BJ (cell line): ENCODE measurements at regions not wholly inside any gene's neighbourhood (a gene's known extent, or its start where the extent isn't known, plus 50 kb on each side); places are given as distances from the start of the nearest gene placed in this dataset.

Experiments used
- CTCF ChIA-PET: fragments of 350-600 bp; formaldehyde crosslinking; extraction: SDS; loops from one replicate; lab custom pipeline; 2021; ENCODE audit warnings: antibody characterized with exemption, inconsistent platforms; lab: Yijun Ruan, JAX
- POLR2A ChIA-PET: fragments of 300-600 bp; sonication (Branson Sonifier 250); formaldehyde crosslinking; extraction: SDS; loops from one replicate; lab custom pipeline; 2021; ENCODE audit warnings: antibody characterized with exemption; lab: Charles Lee
- DNase-seq: peaks from one replicate; pipeline ENCODE4 v3.0.0-alpha.2; 2011; ENCODE audit warnings: low read depth
- H3K27me3 ChIP-seq: 2 replicates; pipeline ENCODE4 v1.6.0; 2011; ENCODE audit warnings: low read length; ENCODE audit not compliant: control insufficient read depth, insufficient read depth
- H3K36me3 ChIP-seq: 2 replicates; pipeline ENCODE4 v1.5.1; 2011; ENCODE audit warnings: low read length; ENCODE audit not compliant: control insufficient read depth, insufficient read depth
- H3K4me3 ChIP-seq: 2 replicates; pipeline ENCODE4 v1.5.1; 2011; ENCODE audit warnings: low read depth, mild to moderate bottlenecking, control low read depth, low read length
- CTCF ChIP-seq: IDR thresholded peaks from 2 replicates; pipeline ENCODE4 v1.5.1; 2011; ENCODE audit warnings: low read depth, mild to moderate bottlenecking, control low read depth, inconsistent platforms, low read length, moderate library complexity; ENCODE audit not compliant: insufficient read depth

DNA sequence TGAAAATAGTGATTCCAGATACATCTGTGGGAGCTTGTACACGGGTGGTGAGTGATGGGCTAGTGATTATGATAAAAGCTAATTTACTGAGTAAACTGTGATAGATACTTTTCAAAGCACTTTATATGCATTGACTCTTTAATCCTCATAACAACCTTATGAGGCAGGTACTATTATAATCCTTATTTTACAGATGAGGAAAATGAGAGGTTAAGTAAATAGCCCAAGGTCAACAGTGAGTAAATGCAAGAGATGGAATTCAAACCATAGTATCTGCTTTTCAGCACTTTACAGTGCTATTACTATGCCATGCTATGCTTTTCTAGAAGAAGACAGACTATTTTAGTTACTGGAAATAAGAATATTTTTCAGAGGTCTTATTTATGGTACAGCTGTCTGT, 320.9 kb upstream of the CITED2 start:
- no peaks in the 10 kb centered on the region for H3K27me3 ChIP-seq
- H3K36me3 ChIP-seq, result no peaks in the 10 kb centered on the region
- DNase-seq, result no peak
- POLR2A ChIA-PET, result no interaction called here
- no peak overlapping the region for H3K4me3 ChIP-seq
- CTCF ChIA-PET, result no interaction called here
- TF ChIP-seq CTCF, result no peak

DNA sequence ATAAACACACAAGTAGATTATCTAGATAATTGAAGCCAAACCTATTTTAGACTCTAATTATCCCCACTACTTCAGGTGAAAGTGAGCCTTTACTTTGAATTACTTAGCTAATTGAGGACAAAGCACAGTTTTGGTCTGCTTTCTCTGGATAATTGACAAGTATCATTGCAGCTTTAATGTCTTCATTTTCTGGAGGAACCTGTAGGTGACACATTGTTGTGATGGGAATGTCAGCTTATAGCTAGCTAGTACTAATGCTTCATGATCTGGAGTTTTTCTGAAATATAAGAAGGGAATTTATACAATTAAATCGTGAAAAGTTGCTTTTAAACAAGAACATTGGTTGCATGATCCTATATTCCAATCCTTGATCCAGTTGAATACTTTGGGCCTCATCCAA, 319.3 kb upstream of the CITED2 start:
- no peak overlapping the region for H3K4me3 ChIP-seq
- ChIA-PET CTCF (no interaction called here), POLR2A (no interaction called here)
- TF ChIP-seq CTCF, result no peak
- H3K27me3 ChIP-seq, result no peaks in the 10 kb centered on the region
- no peak for DNase-seq
- H3K36me3 ChIP-seq, result no peaks in the 10 kb centered on the region

GRCh38 chr6:139690007-139690406, 315.6 kb upstream of the CITED2 start:
- ChIA-PET CTCF (no interaction called here), POLR2A (no interaction called here)
- Histone ChIP-seq H3K36me3 (no peaks in the 10 kb centered on the region), H3K27me3 (no peaks in the 10 kb centered on the region), H3K4me3 (no peak overlapping the region)
- no peak for DNase-seq
- TF ChIP-seq CTCF, result no peak

DNA sequence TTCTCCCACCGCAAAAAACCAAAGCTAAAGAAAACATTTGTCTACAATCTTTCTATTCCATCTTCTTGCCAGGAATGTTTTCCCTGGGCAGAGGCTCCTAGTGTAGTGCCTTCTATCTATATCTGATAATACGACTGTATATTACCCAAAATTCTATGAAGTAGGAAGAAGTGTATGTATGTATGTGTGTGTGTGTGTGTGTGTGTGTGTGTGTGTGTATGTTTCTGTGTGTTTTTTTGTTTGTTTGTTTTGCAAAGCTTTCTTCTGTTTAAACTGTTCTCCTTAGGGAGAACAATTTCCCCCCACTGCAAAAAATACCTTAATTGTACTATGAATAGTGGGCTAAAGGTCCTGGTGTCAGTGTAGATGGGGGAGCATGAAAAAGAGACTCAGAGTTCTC, 312.6 kb upstream of the CITED2 start:
- no peak for DNase-seq
- Histone ChIP-seq H3K36me3 (no peaks in the 10 kb centered on the region), H3K4me3 (no peak overlapping the region), H3K27me3 (no peaks in the 10 kb centered on the region)
- POLR2A ChIA-PET, result no interaction called here
- TF ChIP-seq CTCF, result no peak
- CTCF ChIA-PET, result no interaction called here

DNA sequence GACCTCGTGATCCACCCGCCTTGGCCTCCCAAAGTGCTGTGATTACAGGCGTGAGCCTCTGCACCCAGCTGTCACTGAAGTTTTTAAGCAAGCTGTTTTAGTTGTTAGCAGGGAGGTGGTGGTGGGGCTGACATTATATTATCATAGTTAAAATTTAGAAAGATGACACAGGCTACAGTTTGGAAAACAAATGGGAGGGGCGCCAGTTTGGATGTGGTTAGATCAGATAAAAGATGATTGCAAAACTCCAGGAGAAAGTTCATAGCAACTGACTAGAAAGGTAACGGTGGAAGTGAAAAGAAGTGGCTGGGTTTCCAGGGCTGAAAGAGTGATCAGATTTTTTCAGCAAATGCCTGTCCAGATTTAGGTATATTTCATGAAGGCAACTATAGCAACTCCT, 311.9 kb upstream of the CITED2 start:
- no peak for TF ChIP-seq CTCF
- DNase-seq, result no peak
- Histone ChIP-seq H3K4me3 (no peak overlapping the region), H3K27me3 (no peaks in the 10 kb centered on the region), H3K36me3 (no peaks in the 10 kb centered on the region)
- ChIA-PET POLR2A (no interaction called here), CTCF (no interaction called here)
